Smooth muscle cell (in vitro differentiated cells): ENCODE measurements at regions not wholly inside any gene's neighbourhood (a gene's known extent, or its start where the extent isn't known, plus 50 kb on each side); places are given as distances from the start of the nearest gene placed in this dataset.

Source experiments
- DNase-seq: peaks from one replicate; lab custom pipeline; 2025; ENCODE audit not compliant: unreplicated experiment; lab: John Stamatoyannopoulos, UW
- H2AFZ ChIP-seq: fragments of 200-600 bp; sonication (generic); 2 replicates; pipeline ENCODE4 v1.6.0; 2016; ENCODE audit warnings: antibody characterized with exemption, low read depth, mild to moderate bottlenecking
- H3F3A ChIP-seq: fragments of 200-600 bp; sonication (generic); 2 replicates; pipeline ENCODE4 v1.6.0; 2017; ENCODE audit warnings: antibody characterized with exemption, low read depth
- H3K27ac ChIP-seq: fragments of 200-600 bp; sonication (generic); 2 replicates; pipeline ENCODE4 v1.5.1; 2016; ENCODE audit warnings: low read depth, mild to moderate bottlenecking
- H3K27me3 ChIP-seq: fragments of 200-600 bp; sonication (generic); 2 replicates; pipeline ENCODE4 v1.6.1; 2016; ENCODE audit warnings: low read depth, mild to moderate bottlenecking
- H3K36me3 ChIP-seq: fragments of 200-600 bp; sonication (generic); 2 replicates; pipeline ENCODE4 v1.5.1; 2016; ENCODE audit warnings: low read depth
- H3K4me1 ChIP-seq: fragments of 200-600 bp; sonication (generic); 2 replicates; pipeline ENCODE4 v1.5.1; 2016; ENCODE audit warnings: low read depth
- H3K4me2 ChIP-seq: fragments of 200-600 bp; sonication (generic); 2 replicates; pipeline ENCODE4 v1.6.0; 2016; ENCODE audit warnings: mild to moderate bottlenecking
- H3K4me3 ChIP-seq: fragments of 200-600 bp; sonication (generic); 2 replicates; pipeline ENCODE4 v1.5.1; 2016; ENCODE audit warnings: mild to moderate bottlenecking
- H3K79me2 ChIP-seq: fragments of 200-600 bp; sonication (generic); 2 replicates; pipeline ENCODE4 v1.6.0; 2016; ENCODE audit warnings: low read depth, mild to moderate bottlenecking
- H3K9ac ChIP-seq: fragments of 200-600 bp; sonication (generic); 2 replicates; pipeline ENCODE4 v1.6.0; 2016; ENCODE audit warnings: low read depth
- H3K9me3 ChIP-seq: fragments of 200-600 bp; sonication (generic); replicated peaks from 2 replicates; pipeline ENCODE4 v1.5.1; 2016; ENCODE audit warnings: low read depth
- H4K20me1 ChIP-seq: fragments of 200-600 bp; sonication (generic); 2 replicates; pipeline ENCODE4 v1.6.0; 2016; ENCODE audit warnings: low read depth
- CTCF ChIP-seq: fragments of 200-600 bp; sonication (generic); IDR thresholded peaks from 2 replicates; pipeline ENCODE4 v1.5.1; 2017; ENCODE audit warnings: borderline replicate concordance, mild to moderate bottlenecking, antibody characterized with exemption; ENCODE audit not compliant: insufficient read depth, poor library complexity, severe bottlenecking
- WGBS: methylation state at CpG from one replicate; pipeline ENCODE4 v1.1.7; 2016; ENCODE audit warnings: low lambda C conversion rate; 5-methylcytosine and 5-hydroxymethylcytosine counted together

GRCh38 chr22:22138915-22139314 lies 105.7 kb upstream of the VPREB1 start:
- H3K79me2 ChIP-seq, result no peaks in the 10 kb centered on the region
- H3K27me3 ChIP-seq, result peaks cover 27% of the 10 kb centered on the region
- no peak overlapping the region for H3K4me2 ChIP-seq
- DNase-seq, result no peak
- no peak overlapping the region for H3K9ac ChIP-seq
- no peak for TF ChIP-seq CTCF
- H4K20me1 ChIP-seq, result no peaks in the 10 kb centered on the region
- H3K9me3 ChIP-seq, result no peaks in the 10 kb centered on the region
- no peak overlapping the region for H3K27ac ChIP-seq
- H3F3A ChIP-seq, result no peaks in the 10 kb centered on the region
- no peak overlapping the region for H2AFZ ChIP-seq
- WGBS, result 65% methylated on average over 1 of the region's 1 CpG
- no peak overlapping the region for H3K4me3 ChIP-seq
- no peaks in the 10 kb centered on the region for H3K4me1 ChIP-seq
- H3K36me3 ChIP-seq, result no peaks in the 10 kb centered on the region

- Histone ChIP-seq H2AFZ (no peak overlapping the region), H3K4me2 (no peak overlapping the region), H3F3A (no peaks in the 10 kb centered on the region), H3K9ac (no peak overlapping the region), H3K79me2 (no peaks in the 10 kb centered on the region), H3K27ac (no peak overlapping the region), H3K4me1 (no peaks in the 10 kb centered on the region), H3K4me3 (no peak overlapping the region), H4K20me1 (no peaks in the 10 kb centered on the region), H3K27me3 (peaks cover 27% of the 10 kb centered on the region), H3K36me3 (no peaks in the 10 kb centered on the region), H3K9me3 (no peaks in the 10 kb centered on the region)
- DNase-seq, result no peak
- TF ChIP-seq CTCF, result no peak
- 85% methylated on average over 2 of the region's 2 CpGs for WGBS
Measured at GRCh38 chr22:22137891-22138290, 106.7 kb upstream of the VPREB1 start.

GRCh38 chr22:22133910-22134309 lies 110.7 kb upstream of the VPREB1 start:
- Histone ChIP-seq H3K27me3 (peaks cover 37% of the 10 kb centered on the region), H2AFZ (no peak overlapping the region), H3K36me3 (no peaks in the 10 kb centered on the region), H3F3A (no peaks in the 10 kb centered on the region), H3K4me3 (no peak overlapping the region), H3K9ac (no peak overlapping the region), H3K4me2 (no peak overlapping the region), H3K27ac (no peak overlapping the region), H3K9me3 (no peaks in the 10 kb centered on the region), H3K79me2 (no peaks in the 10 kb centered on the region), H3K4me1 (no peaks in the 10 kb centered on the region), H4K20me1 (no peaks in the 10 kb centered on the region)
- DNase-seq, result no peak
- TF ChIP-seq CTCF, result no peak
- WGBS, result 88% methylated on average over 5 of the region's 5 CpGs

GRCh38 chr22:22130953-22131608 lies 113.5 kb upstream of the VPREB1 start:
- no peak for TF ChIP-seq CTCF
- WGBS, result 69% methylated on average over 3 of the region's 3 CpGs
- H3K4me3 ChIP-seq, result no peak overlapping the region
- no peak for DNase-seq
- no peaks in the 10 kb centered on the region for H3K9me3 ChIP-seq
- no peaks in the 10 kb centered on the region for H3K4me1 ChIP-seq
- H4K20me1 ChIP-seq, result no peaks in the 10 kb centered on the region
- no peaks in the 10 kb centered on the region for H3K79me2 ChIP-seq
- H3K4me2 ChIP-seq, result no peak overlapping the region
- no peak overlapping the region for H3K27ac ChIP-seq
- H3K36me3 ChIP-seq, result no peaks in the 10 kb centered on the region
- H3K9ac ChIP-seq, result no peak overlapping the region
- no peaks in the 10 kb centered on the region for H3F3A ChIP-seq
- H2AFZ ChIP-seq, result no peak overlapping the region
- H3K27me3 ChIP-seq, result peaks cover 32% of the 10 kb centered on the region
